Keratinocyte (primary cell): ENCODE measurements at regions not wholly inside any gene's neighbourhood (a gene's known extent, or its start where the extent isn't known, plus 50 kb on each side); places are given as distances from the start of the nearest gene placed in this dataset.

Experiments
- CTCF ChIP-seq, 3 experiments: IDR thresholded peaks in 1 of 3; conservative IDR thresholded peaks in 1 of 3; optimal IDR thresholded peaks in 1 of 3; 2 replicates in 2 of 3; 3 replicates in 1 of 3; pipeline versions ENCODE3 to v1.5.1; 2011; ENCODE audit warnings: low read length in 3 of 3, mild to moderate bottlenecking in 3 of 3, moderate library complexity in 2 of 3, control low read depth in 1 of 3, inconsistent platforms in 1 of 3; ENCODE audit not compliant: insufficient read depth in 2 of 3; ENCODE audit errors: extremely low read depth in 1 of 3
- EZH2 ChIP-seq: IDR thresholded peaks from one replicate; pipeline ENCODE4 v1.6.1; 2012; ENCODE audit warnings: inconsistent platforms, mild to moderate bottlenecking, low read length, moderate library complexity

GRCh38 chr11:81286550-81286949 is 1447.1 kb downstream of the FAM181B start:
- TF ChIP-seq EZH2: no peak
- no peak for TF ChIP-seq CTCF (optimal IDR thresholded peaks at IDR 0.05 in 1 of 3, IDR thresholded peaks at IDR 0.05 in 1 of 3, conservative IDR thresholded peaks at IDR 0.05 in 1 of 3; ENCODE audit: extremely low read depth in 1 of 3, insufficient read depth in 2 of 3, low read length in 3 of 3)
